ENCODE measurements at regions not wholly inside any gene's neighbourhood (a gene's known extent, or its start where the extent isn't known, plus 50 kb on each side); places are given as distances from the start of the nearest gene placed in this dataset.

DNA sequence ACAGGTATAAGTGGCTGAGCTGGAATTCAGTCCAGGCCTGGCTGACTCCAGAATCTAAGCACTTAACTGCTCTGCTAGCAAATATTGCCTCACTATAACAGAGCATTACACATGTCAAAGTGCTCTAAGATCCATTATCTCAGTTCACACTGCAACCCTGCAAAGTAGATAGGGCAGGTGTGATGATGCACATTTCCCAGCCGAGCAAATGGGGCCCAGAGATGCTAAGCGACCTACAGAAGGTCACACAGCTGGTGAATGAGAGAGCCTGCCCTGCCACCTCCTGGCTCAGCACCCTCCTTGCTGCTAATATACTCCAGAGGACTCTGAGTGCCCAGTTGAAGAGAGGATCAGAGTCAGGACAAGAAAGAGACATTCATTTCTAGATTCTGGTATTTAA, 73.6 kb upstream of the CCL1 start:
- Histone ChIP-seq H3K4me1 (peaks cover 7 to 17% of the 10 kb centered on the region in 2 donors), H3K36me3 (no peaks in the 10 kb centered on the region), H3K27ac (peak overlapping the region in 1 of 2 donors; percentile 51), H3K4me3 (no peak overlapping the region), H3K9me3 (no peaks in the 10 kb centered on the region), H3K27me3 (peaks cover 0 to under 1% of the 10 kb centered on the region in 2 donors)
- TF ChIP-seq, protein P1, sequence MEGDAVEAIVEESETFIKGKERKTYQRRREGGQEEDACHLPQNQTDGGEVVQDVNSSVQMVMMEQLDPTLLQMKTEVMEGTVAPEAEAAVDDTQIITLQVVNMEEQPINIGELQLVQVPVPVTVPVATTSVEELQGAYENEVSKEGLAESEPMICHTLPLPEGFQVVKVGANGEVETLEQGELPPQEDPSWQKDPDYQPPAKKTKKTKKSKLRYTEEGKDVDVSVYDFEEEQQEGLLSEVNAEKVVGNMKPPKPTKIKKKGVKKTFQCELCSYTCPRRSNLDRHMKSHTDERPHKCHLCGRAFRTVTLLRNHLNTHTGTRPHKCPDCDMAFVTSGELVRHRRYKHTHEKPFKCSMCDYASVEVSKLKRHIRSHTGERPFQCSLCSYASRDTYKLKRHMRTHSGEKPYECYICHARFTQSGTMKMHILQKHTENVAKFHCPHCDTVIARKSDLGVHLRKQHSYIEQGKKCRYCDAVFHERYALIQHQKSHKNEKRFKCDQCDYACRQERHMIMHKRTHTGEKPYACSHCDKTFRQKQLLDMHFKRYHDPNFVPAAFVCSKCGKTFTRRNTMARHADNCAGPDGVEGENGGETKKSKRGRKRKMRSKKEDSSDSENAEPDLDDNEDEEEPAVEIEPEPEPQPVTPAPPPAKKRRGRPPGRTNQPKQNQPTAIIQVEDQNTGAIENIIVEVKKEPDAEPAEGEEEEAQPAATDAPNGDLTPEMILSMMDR (IDR thresholded peaks at IDR 0.05): no peak
- DNase-seq (no peak), ATAC-seq (peak; percentile 69)
- intact Hi-C loops (cut with DNase I): no loop called here

DNA sequence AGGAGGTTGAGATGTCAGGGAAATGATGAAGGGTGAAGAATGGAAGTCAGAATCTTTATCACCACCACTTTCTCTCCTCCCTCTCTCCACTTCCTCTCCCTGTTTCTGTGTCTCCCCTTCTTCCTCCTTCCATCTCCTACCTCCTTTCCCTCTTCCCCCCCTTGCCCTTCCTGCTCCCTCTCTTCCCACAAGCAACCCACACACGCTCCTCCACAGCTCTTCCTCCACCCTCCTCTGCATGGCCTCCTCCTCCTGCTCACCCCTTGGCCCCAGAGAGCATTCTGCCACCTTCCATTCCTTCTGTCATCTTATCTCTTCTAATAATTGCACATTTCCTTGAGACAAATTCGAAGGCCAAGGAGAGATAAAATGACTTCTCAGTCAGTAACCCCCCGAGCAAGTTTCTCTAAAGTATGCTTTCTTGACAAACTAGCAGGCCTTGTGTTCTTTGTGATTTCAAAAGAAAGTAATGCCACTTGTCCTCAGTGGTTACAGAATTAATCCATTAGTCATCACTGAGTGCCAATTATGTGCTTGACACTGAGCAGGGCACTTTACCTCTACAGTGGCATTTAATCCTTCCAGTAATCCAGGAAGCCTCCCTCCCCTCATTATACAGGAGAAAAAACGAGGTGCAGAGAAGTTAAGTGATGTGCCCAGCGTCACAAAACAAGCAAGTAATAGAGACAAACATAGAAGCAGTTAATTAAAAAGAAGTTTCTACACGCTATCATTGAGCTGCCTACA, 72.3 kb upstream of the CCL1 start:
- ATAC-seq (peak; percentile 71), DNase-seq (no peak)
- intact Hi-C loops (cut with DNase I): no loop called here
- Histone ChIP-seq H3K4me3 (no peak overlapping the region), H3K27ac (peak overlapping the region; percentile 10 to 51), H3K27me3 (no peaks in the 10 kb centered on the region), H3K36me3 (no peaks in the 10 kb centered on the region), H3K4me1 (peaks cover 7 to 17% of the 10 kb centered on the region in 2 donors), H3K9me3 (no peaks in the 10 kb centered on the region)
- TF ChIP-seq, protein P1 (IDR thresholded peaks at IDR 0.05): no peak

DNA sequence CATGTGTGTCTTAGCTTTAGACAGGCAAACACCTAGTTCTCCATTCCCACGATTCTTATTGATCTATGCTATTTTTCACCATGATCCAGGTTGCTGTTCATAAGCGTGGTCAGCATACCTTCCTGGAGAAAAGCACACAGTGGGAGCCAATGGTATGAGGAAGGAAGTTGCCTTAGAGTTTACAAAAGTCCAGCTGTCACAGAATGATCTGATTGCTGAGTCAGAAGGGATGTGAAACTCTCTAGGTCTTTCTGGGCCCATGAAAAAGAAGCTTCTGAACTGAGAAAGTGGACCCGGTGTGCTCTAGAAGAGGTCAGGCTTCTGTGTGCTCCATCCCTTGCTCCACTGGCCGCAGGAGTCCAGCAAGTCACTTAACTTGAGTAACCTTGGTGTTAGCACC, 71.0 kb upstream of the CCL1 start:
- TF ChIP-seq, protein P1 (IDR thresholded peaks at IDR 0.05): no peak
- Histone ChIP-seq H3K36me3 (no peaks in the 10 kb centered on the region), H3K9me3 (no peaks in the 10 kb centered on the region), H3K4me3 (no peak overlapping the region), H3K27me3 (no peaks in the 10 kb centered on the region), H3K4me1 (peaks cover 7 to 17% of the 10 kb centered on the region in 2 donors), H3K27ac (peak overlapping the region in 1 of 2 donors; percentile 35)
- intact Hi-C loops (cut with DNase I): no loop called here
- ATAC-seq (peak; percentile 66), DNase-seq (peak in 1 of 4 donors; percentile 6)

DNA sequence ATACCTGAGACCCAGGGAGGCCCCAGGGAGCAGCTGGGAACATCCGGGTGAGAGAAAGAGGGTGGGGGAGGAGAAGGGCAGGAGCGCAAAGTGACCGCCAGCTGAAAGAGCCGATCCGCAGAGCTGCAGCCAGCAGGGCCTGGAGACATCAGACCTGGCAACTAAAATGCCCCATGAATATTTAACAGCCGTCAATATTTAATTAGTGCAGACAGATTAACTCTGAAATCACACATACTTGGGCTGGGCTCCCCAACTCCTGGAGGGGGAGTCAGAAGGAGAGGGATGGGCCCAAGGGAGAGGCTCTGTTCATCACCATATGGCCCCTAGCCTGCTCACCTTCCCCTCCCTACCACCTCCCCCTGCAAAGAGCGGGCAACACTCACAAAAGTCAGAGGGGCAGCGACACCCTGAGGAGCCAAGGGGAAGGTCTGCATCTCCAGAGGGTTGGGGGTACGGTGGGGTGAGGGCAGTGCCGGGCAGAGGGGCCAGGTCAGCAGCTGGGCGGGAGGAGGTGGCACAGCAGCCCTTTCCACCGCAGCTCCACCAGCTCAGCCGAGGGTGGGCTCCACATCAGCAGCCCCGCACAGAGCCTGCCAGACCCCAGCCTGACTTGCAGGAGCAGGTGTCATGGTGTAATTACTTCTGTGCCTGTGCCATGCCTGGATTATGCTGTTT, 61.9 kb upstream of the CCL1 start:
- no peaks in the 10 kb centered on the region for H3K36me3 ChIP-seq
- no peak overlapping the region for H3K4me3 ChIP-seq
- no peak for DNase-seq
- H3K27ac ChIP-seq: no peak overlapping the region
- no peaks in the 10 kb centered on the region for H3K4me1 ChIP-seq
- no peaks in the 10 kb centered on the region for H3K9me3 ChIP-seq
- intact Hi-C loops (cut with DNase I): loop anchor here in 1 of 2 donors (10.0 kb wide), 1 partner anchor 210 kb away; no protein-coding TSS in a partner anchor
- H3K27me3 ChIP-seq: peaks cover 13 to 53% of the 10 kb centered on the region in 2 donors
- TF ChIP-seq, protein P1 (IDR thresholded peaks at IDR 0.05): no peak
- no peak for ATAC-seq

Data from left lung (tissue), 4 donors.